ENCODE measurements at regions not wholly inside any gene's neighbourhood (a gene's known extent, or its start where the extent isn't known, plus 50 kb on each side); places are given as distances from the start of the nearest gene placed in this dataset.
"Not testable (repeated sequence)": the region's sequence is repeated elsewhere in the genome, so short reads cannot be mapped to it uniquely, and the experiment has no call there.

DNA sequence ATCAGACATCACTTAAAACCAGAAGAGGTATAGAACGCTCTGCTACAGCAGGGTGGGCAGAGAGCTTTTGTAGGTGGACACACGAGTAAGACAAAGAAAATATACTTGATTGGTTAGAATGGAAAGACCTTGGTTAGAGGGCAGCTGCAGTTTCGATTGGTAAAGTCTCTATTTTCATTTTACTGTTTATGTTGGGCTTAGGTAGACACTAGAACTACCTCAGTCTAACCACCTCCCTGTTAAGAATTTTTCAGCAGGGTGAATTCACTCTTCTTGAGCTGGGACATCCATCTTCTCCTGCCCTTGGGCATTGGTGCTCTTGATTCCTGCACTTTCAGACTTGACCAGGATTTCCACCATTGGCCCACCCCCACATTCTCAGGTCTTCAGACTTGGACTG is 116.3 kb downstream of the BASP1 start:
- Histone ChIP-seq H3K27me3 (ENCODE audit: control insufficient read depth, insufficient read depth, low read length) (peaks cover 6% of the 10 kb centered on the region), H3K27ac (ENCODE audit: low read depth, low read length) (no peak overlapping the region), H3K4me3 (ENCODE audit: low read depth, low read length) (no peak overlapping the region), H3K9me3 (ENCODE audit: control insufficient read depth, insufficient read depth, low read length) (peaks cover 7% of the 10 kb centered on the region; the same call in 1 of the 2 replicates)
- POLR2A ChIA-PET: no interaction called here
- DNase-seq (ENCODE audit: low read depth, low spot score): no peak
- no peak for TF ChIP-seq CTCF (IDR thresholded peaks at IDR 0.05; ENCODE audit: low read depth, low read length)
- CTCF ChIA-PET: no interaction called here

GRCh38 chr5:17336054-17336453 is 118.6 kb downstream of the BASP1 start:
- no peak for DNase-seq (ENCODE audit: low read depth, low spot score)
- ChIA-PET CTCF (no interaction called here), POLR2A (no interaction called here)
- Histone ChIP-seq H3K27ac (ENCODE audit: low read depth, low read length) (no peak overlapping the region), H3K9me3 (ENCODE audit: control insufficient read depth, insufficient read depth, low read length) (peaks cover 9% of the 10 kb centered on the region; the same call in 1 of the 2 replicates), H3K4me3 (ENCODE audit: low read depth, low read length) (no peak overlapping the region), H3K27me3 (ENCODE audit: control insufficient read depth, insufficient read depth, low read length) (peaks cover 6% of the 10 kb centered on the region)
- no peak for TF ChIP-seq CTCF (IDR thresholded peaks at IDR 0.05; ENCODE audit: low read depth, low read length)

DNA sequence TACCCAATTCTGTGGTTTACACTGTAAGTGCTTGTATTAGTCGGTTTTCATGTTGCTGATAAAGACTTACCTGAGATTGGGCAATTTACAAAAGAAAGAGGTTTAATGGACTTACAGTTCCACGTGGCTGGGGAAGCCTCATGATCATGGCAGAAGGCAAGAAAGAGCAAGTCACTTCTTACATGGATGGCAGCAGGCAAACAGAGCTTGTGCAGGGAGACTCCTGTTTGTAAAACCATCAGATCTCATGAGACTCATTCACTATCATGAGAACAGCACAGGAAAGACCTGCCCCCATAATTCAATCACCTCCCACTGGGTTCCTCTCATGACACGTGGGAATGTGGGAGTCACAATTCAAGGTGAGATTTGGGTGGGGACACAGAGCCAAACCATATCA is 119.3 kb downstream of the BASP1 start:
- DNase-seq (ENCODE audit: low read depth, low spot score); H3K9me3 ChIP-seq (ENCODE audit: control insufficient read depth, insufficient read depth, low read length); POLR2A ChIA-PET; CTCF ChIA-PET; H3K4me3 ChIP-seq (ENCODE audit: low read depth, low read length); H3K27me3 ChIP-seq (ENCODE audit: control insufficient read depth, insufficient read depth, low read length); H3K27ac ChIP-seq (ENCODE audit: low read depth, low read length): not testable (repeated sequence)

GRCh38 chr5:17339841-17340240 is 122.4 kb downstream of the BASP1 start:
- CTCF ChIA-PET: interaction anchor here (1.2 kb wide), 1 partner anchor 123 kb away, joined by 4 read pairs; no protein-coding TSS in a partner anchor
- DNase-seq (ENCODE audit: low read depth, low spot score): no peak
- TF ChIP-seq CTCF (IDR thresholded peaks at IDR 0.05; ENCODE audit: low read depth, low read length): no peak
- Histone ChIP-seq H3K27ac (ENCODE audit: low read depth, low read length) (no peak overlapping the region), H3K4me3 (ENCODE audit: low read depth, low read length) (no peak overlapping the region), H3K27me3 (ENCODE audit: control insufficient read depth, insufficient read depth, low read length) (peaks cover 6% of the 10 kb centered on the region), H3K9me3 (ENCODE audit: control insufficient read depth, insufficient read depth, low read length) (peaks cover 9% of the 10 kb centered on the region; the same call in 1 of the 2 replicates)
- POLR2A ChIA-PET: interaction anchor here (0.5 kb wide), 1 partner anchor 99 kb away, joined by 4 read pairs; no protein-coding TSS in a partner anchor

- Histone ChIP-seq H3K27ac (ENCODE audit: low read depth, low read length) (no peak overlapping the region), H3K9me3 (ENCODE audit: control insufficient read depth, insufficient read depth, low read length) (peaks cover 9% of the 10 kb centered on the region; the same call in 1 of the 2 replicates), H3K27me3 (ENCODE audit: control insufficient read depth, insufficient read depth, low read length) (peaks cover 6% of the 10 kb centered on the region), H3K4me3 (ENCODE audit: low read depth, low read length) (no peak overlapping the region)
- DNase-seq (ENCODE audit: low read depth, low spot score): no peak
- ChIA-PET POLR2A (no interaction called here), CTCF (interaction anchor here (1.2 kb wide), 1 partner anchor 124 kb away, joined by 4 read pairs; no protein-coding TSS in a partner anchor)
- no peak for TF ChIP-seq CTCF (IDR thresholded peaks at IDR 0.05; ENCODE audit: low read depth, low read length)
Measured at GRCh38 chr5:17340379-17340778, 122.9 kb downstream of the BASP1 start.
